ENCODE measurements at regions not wholly inside any gene's neighbourhood (a gene's known extent, or its start where the extent isn't known, plus 50 kb on each side); places are given as distances from the start of the nearest gene placed in this dataset.
A peak's percentile ranks its signal among the peaks of the same experiment; 100 is the strongest.

DNA sequence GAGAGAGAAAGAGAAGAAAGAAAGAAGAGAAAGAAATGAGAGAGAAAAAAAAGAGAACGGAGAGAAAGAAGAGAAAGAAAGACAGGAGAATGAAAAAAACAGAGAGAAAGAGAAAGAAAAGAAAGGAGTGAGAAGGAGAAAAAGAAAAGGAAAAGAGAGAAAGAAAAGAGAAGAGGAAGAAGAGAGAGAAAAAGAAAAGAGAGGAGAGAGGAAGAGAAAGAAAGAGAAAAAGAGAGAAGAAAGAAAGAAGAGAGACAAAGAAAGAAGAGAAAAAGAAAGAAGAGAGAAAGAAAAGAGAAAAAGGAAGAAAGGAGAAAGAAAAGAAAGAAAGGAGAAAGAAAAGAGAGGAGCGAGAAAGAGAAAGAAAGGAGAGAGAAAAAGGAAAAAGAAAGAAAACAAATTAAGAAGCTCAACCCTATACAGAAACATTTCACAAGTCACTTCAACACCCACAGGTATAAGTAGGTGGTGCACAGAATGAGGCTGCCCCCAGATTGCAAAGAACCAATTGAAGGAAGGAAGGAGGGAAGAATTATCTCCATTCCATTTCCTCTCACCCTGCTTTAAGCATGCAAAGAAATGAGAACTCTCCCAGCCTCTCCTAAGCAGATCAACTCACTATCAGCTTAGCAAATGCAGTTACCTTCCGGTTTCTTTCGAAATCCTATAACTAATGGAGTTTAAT lies 98.8 kb upstream of the CACNA1A start:
- peak in 1 of 2 experiments; percentile 38 for DNase-seq

DNA sequence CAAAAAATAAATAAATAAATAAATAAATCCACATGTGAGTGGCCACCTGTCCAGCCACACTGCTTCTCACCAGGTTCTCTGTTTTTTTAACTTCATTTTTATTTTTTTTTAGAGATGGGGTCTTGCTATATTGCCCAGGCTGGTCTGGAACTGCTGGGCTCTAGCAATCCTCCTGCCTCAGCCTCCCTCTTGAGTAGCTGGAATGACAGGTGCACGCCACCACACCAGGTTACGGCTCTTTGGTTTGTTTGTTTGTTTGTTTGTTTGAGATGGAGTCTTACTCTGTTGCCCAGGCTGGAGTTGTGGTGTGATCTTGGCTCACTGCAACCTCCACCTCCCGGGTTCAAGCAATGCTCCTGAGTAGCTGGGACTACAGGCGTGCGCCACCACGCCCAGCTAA lies 94.5 kb upstream of the CACNA1A start:
- no peak for DNase-seq

DNA sequence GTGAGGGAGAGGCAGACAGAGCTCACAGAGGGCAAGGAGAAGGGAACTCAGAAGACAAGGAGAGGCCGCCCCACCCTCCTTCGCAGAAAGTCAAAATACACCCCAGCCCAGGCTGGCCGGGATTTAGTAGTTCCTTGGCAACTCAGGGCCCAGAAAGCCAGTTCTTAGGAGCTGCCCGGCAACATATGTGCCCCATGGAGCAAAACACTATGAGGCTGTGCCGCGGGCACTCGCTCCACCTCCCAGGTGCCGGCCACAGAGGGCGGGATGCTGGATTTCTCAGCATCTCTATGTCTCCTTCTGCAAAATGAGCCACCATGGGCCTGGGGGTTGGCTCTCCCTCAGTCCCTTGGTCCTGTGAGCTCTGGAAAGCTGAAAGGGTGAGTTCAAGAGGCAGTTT lies 93.8 kb upstream of the CACNA1A start:
- DNase-seq = no peak

DNA sequence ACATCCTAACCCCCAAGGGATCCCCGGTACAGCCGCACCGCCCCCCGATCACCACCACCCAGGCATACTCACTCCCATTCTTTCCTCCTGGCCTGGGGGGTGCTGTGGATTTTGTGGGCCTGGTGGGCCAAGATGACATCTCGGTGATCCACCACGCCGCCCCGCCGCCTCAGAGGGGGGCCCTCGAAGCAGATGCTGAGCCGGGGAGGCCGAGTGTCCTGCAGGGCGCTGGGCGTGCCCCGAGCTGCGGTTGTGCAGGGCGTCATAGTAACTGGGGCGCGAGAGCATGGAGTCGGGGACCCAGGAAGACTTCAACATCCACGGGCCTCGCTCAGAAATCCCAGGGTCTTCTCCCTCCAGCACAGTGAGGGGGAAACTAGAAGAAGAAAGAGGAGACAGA lies 93.4 kb upstream of the CACNA1A start:
- no peak for DNase-seq

DNA sequence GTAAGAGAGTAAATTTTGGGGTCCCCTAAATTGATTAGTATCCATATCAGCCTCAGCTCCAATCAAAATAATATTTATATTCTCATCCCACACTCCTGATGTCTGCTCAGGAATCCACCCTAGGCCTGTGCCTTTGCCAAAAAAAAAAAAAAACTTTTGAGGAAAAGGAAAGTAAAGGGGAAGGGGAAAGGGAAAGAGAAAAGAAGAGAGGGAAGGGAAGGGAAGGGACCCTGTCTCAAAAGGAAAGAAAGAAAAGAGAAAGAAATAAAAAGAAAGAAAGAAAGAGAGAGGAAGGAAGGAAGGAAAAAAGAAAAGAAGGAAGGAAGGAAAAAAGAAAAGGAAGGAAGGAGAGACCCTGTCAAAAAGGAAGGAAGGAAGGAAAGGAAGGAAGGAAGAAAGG lies 91.8 kb upstream of the CACNA1A start:
- no peak for DNase-seq

DNA sequence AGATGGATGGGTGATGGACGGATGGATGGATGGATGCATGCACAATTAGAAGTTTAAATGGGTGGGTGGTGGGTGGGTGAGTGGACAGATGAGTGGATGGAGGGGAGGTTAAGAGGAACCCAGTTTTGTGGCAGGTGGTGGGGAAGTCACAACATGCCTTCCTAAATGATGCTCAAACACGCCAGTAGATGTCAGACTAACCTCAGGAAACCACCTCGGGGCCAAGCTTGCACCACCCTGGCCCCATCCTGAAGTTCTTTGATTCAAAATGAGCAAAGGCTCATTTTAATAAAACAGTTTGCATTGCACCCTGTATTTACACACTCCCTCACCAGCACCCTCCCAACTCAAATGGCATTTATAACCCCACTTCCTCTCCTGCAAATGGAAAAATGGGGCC lies 91.4 kb upstream of the CACNA1A start:
- DNase-seq = peak; percentile 82 to 86

DNA sequence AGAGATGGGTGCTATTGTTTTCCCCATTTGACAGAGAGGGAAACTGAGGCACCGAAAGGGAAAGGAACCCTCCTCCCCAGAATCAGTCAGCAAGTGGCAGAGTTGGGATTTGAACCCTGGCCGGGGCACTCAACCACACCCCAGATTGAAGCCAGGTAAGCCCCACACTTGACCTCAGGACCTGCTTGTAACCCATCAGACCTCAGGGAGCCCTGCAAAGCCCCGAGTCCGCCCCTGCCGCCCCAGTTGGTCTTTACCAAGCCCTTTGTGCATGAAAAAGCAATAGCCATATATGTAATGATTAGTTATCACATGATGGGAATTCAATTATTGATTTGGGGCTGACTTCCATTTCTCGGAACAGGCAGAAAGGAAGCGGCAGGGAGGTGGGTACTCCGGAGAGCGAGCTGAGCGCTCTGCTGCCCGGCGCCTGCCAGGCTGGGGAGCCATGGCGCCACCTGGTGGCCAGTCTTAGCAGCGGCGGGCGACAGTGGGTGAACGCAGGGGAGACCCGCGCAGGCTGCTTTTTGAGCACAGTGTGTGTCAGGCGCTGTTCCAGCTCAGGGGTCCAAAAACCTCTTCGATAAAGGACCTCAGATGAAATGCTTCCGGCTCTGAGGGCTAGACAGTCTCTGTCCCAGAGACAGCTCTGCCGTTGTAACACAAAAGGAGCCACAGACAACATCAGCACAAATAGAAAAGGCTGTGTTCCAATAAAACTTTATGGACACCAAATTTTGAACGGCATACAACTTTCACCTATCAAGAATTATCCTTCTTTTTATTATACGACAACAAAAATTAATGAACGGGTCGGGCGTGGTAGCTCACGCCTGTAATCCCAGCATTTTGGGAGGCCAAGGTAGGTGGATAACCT lies 82.9 kb upstream of the CACNA1A start:
- DNase-seq = peak; percentile 37 to 39

DNA sequence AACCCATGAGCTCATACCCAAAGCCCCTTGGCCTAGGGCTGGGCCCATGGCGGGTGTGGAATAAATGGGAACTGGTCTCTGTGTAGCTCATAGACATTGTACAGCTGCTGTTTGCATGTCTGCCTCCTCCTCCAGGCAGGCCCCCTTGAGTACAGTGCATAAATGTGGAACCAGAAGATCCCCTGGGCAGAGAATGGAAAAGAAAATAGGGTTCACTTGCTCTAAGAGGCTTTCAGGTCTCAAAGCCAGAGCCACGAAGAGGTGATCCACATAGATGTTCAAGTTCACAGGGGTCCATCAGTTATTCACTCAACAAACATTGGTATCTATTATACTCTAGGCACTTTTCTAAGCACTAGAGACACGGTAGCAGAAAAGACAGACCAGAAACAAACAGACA lies 79.2 kb upstream of the CACNA1A start:
- no peak for DNase-seq

DNA sequence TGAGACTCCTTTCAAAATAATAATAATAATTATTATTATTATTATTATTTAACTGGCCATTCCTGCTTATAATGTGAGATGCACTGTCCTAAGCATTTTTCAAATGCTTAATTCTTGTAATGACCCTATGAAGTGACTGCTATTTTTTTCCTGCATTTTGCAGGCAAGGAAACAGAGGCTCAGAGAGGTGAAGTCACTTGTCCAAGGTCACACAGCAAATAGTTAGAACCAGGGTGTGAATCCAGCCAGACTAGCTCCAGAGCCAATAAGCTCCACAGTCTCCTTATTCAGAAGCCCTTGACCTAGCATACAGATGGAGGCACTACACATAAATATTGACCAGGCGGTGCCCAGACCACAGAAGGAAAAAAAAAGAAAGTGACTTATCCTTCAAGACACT lies 77.5 kb upstream of the CACNA1A start:
- DNase-seq = no peak

DNA sequence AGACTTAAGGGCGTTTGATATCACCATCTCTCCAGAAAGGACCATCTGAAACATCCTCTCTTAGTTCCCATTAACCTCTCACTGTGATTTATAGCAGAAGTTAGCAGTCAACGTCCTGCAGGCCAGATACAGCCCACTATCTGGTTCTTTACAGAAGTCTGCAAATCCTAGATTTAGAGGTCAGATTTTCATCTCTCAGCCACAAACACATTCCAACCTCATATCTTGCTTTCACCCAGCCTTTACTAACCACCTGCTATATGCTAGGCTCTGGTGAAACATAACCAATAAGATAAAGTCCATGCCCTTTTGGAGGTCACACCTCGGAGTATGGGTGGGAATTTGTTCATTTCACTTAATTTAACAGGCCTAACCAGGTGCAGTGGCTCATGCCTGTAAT lies 76.8 kb upstream of the CACNA1A start:
- DNase-seq = no peak

DNA sequence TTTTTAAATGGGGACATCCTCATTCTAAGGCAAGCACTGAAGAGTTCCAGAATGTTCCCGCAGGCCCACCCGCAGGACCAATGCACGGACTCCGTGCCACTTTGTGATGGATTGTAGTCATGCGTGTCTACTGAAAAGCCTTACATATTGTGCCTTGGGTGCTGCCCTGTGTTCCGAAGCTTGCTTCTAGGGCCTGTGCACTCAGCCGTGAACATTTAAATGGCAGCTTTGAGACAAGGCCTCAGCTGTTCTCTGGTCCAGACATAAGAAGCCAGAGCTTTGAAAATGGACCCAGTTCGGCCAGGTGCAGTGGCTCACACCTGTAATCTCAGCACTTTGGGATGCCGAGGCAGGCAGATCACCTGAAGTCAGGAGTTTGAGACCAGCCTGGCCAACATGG lies 75.3 kb upstream of the CACNA1A start:
- no peak for DNase-seq

DNA sequence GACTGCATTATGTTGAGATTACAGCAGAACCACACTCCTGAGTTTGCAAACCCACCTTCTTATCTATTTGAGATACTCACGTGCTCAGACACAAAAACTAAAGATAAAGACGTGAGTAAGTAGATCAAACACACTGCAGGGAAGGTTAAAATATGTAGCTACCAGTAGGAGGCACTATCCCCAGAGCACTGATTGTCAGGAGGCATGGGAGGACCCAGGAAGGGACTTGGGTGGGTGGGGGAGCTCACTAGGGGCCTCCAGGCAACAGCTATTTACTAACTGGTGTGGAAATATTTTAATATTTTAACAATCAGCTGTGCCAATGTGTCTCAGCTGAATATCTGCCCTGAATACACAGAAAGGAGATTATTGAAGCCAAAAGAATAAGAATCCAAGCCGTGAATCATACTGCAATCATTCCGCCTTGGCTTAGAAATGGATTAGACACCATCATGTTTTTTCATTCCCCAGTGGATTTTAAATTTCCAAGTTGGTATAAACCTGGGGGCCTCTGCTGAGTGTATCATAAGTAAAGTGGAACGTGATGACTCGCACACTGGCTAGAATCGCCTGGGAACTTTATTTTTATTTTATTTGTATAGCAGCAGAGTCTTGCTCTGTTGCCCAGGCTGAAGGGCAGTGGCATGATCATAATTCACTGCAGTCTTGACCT lies 73.2 kb upstream of the CACNA1A start:
- no peak for DNase-seq

DNA sequence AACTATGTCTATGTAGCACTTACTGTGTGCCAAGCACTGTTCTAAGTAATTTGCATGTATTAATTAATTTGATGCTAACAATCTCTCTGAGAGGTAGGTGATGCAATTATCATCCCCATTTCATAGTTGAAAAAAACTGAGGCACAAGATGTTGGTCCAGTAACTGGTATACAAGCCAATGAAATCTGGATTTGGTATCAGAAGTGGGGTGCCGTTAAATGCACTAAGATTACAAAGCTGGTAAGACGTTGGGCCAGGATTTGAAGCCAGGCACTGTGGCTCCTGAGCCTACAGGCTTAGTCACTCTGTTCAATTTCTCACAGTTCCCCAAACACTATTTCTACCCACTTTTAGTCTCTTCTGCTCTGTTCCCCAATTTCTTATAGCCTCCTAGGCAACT lies 70.4 kb upstream of the CACNA1A start:
- DNase-seq = no peak

DNA sequence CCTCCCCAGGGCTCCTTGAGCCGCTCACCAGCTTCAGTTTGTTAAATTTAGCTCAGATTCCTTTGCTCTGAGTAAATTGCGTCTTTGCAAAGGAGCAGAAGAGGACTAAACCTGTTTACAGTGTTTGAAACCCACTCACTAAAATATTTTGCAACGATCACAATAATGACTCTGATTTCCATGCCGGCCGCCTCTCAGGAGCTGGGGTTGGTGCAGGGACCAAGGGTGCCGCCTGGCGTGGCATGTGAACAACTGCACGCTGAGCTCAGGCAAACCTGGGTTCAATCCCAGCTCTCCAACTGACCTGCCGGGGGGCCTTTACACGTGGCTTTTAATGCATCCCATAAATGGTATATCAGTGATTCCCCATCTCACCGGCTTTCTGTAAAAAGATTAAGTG lies 68.7 kb upstream of the CACNA1A start:
- no peak for DNase-seq

DNA sequence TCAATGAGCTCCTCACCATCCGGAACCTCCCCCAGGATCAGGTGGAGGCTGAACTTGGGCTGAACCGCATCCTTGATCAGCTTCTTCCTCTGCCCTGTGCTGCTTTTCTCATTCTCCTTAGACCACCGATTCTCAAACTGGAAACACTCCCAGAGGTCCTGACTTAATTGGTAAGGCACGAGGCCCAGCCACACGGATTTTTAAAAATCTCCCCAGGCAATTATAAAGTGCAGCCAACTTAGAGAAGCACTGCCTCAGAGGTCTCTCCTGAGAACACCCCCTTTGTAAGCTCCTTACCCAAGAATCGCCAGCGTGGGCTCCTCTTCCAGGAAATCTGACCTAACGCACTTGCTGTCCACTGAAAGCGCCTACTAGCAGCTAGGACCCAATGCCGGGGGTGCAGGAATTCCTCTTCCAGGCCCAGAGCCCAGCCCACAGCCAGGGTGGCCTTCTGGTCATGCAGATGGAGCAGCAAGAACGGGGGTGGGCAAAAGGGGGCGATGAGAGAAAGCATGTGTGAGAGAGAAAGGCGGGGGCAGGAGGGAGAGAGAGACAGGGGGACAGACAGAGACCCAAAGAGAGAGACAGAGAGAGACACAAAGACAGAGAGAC lies 66.9 kb upstream of the CACNA1A start:
- DNase-seq = no peak

DNA sequence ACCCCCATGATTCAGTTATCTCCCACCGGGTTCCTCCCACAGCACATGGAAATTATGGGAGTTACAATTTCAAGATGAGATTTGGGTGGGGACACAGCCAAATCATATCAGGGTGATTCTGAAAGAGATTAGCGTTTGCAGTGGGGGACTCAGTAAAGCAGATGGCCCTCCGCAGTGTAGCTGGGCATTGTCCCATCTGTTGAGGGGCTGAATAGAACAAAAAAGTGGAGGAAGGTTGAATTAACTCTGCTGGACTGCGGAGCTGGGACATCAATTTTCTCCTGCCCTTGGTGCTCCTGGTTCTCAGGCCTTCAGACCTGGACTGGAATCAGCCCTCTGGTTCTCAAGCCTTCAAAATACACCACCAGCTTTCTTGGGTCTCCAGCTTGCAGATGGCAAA lies 55.2 kb upstream of the CACNA1A start:
- no peak for DNase-seq

DNA sequence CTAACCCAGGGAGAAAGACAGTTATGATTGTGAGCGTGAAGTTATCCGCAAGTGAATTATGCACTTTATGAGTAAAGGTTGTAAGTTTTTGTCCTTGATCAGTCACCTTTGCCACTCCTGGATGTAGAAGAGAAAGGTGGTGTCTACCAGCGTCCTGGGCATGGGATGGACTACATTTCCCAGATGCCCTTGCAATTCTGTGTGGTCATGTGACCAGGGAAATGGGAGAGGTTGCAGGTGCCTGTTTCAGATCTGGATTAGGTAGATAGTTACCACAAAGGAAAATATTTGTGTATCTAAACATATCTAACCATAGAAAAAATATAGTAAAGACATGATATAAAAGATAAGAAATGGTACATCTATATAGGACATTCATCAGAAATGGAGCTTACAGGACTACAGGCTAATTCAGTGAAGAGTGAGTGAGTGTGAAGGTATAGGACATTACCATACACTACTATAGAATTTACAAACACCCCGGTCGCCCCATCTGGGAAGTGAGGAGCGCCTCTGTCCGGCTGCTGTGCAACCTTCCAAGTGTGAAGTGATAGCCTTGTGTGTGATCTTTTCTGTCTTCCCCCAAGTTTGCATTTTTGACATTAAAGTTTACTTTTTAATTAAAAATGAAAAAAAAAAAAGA lies 51.6 kb upstream of the CACNA1A start:
- no peak for DNase-seq

DNA sequence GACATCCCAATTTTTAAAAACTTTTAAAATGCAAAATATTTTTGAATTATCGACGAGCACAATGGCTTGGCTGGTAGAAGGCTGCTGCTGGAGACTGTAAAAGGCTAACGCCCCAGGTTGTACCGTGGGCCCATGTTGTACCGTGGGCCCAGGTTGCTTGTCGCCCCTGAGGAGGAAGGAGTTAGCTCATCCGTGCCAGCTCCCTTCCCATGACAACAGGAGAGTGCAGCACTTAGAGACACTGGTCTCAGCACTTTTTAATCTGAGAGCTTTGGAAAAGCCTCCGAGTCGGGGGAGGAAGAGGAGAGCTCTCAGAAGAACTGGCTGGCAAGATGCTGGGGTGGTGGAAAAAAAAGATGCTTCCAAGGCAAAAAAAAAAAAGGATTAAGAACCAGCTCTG lies 50.3 kb upstream of the CACNA1A start:
- DNase-seq = no peak

All from NCI-H2081 (cell line).